ENCODE measurements at regions not wholly inside any gene's neighbourhood (a gene's known extent, or its start where the extent isn't known, plus 50 kb on each side); places are given as distances from the start of the nearest gene placed in this dataset.

DNA sequence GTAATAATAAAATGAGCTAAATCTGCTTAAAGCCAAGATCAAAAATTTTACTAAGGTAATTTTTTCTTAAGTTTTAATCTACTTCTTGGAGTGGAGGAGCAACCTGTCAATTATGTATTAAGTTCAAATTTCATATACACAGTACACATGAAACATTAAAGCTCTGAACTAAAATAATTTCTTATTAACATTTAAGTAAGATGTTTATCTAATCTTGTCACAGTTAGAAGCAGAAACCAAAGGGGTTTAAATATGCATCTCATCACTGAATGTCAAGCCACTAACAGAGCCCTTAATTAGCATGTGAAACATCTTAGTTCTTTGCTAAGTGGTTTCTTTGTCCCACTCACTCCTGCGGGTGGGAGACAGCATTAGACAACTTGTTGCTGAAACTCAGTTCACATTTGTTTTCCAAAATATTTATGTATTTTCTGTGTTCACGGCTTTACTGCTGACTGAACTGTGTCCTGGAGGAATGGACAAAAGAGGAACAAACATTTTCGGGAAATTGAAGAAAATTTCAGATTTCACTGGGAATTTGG is 130.9 kb upstream of the MBL2 start:
- H3K4me2 ChIP-seq, result no peak overlapping the region
- no peaks in the 10 kb centered on the region for H3K27me3 ChIP-seq
- H3K4me3 ChIP-seq, result no peak overlapping the region
- no peaks in the 10 kb centered on the region for H3K27me3 Mint-ChIP-seq (ENCODE audit: insufficient read depth, low read depth)
- H3K9me3 Mint-ChIP-seq, result no peaks in the 10 kb centered on the region
- no peak overlapping the region for H3K27ac ChIP-seq
- no peak overlapping the region for H3K27ac Mint-ChIP-seq
- H3K9ac ChIP-seq, result no peak overlapping the region
- H3K9me3 ChIP-seq (ENCODE audit: low read depth), result no peaks in the 10 kb centered on the region
- no peaks in the 10 kb centered on the region for H4K20me1 ChIP-seq (ENCODE audit: low read depth)
- TF ChIP-seq EZH2 (IDR thresholded peaks at IDR 0.05), result no peak
- TF ChIP-seq, protein P1, sequence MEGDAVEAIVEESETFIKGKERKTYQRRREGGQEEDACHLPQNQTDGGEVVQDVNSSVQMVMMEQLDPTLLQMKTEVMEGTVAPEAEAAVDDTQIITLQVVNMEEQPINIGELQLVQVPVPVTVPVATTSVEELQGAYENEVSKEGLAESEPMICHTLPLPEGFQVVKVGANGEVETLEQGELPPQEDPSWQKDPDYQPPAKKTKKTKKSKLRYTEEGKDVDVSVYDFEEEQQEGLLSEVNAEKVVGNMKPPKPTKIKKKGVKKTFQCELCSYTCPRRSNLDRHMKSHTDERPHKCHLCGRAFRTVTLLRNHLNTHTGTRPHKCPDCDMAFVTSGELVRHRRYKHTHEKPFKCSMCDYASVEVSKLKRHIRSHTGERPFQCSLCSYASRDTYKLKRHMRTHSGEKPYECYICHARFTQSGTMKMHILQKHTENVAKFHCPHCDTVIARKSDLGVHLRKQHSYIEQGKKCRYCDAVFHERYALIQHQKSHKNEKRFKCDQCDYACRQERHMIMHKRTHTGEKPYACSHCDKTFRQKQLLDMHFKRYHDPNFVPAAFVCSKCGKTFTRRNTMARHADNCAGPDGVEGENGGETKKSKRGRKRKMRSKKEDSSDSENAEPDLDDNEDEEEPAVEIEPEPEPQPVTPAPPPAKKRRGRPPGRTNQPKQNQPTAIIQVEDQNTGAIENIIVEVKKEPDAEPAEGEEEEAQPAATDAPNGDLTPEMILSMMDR (IDR thresholded peaks at IDR 0.05), result no peak
- no peak for TF ChIP-seq EZH2phosphoT487 (IDR thresholded peaks at IDR 0.05)
- H3K4me3 Mint-ChIP-seq, result no peak overlapping the region
- H2AFZ ChIP-seq (replicated peaks), result peak overlapping the region; percentile 58
- peak; percentile 30 for DNase-seq (ENCODE audit: low spot score)
- H3K4me1 ChIP-seq, result peaks cover 13% of the 10 kb centered on the region
- H3K36me3 ChIP-seq, result no peaks in the 10 kb centered on the region
- H3F3A ChIP-seq (ENCODE audit: low read depth), result no peaks in the 10 kb centered on the region
- H3K79me2 ChIP-seq (ENCODE audit: low read depth), result no peaks in the 10 kb centered on the region
- no peaks in the 10 kb centered on the region for H3K36me3 Mint-ChIP-seq
- H3K4me1 Mint-ChIP-seq, result peaks cover 5% of the 10 kb centered on the region

DNA sequence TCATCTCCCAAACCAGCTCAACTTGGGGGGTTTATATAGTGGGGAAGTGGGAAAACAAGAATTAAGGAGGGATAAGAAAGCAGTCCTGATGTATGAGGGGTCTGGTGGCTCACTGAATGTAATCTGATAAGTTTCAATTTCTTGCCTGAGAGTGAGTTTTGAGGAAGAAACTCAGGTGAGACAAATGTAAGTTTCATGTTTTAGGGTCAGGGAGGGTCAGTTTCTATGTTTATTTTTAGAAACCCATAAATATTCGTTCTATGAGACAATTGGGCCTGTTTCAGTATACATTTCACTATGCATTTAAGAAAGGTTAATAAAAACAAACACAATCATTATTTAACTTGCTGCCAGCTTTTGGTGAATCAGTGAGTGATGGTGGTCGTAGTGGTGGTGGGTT is 128.0 kb upstream of the MBL2 start:
- peaks cover 13% of the 10 kb centered on the region for H3K4me1 ChIP-seq
- peak overlapping the region; percentile 54 for H2AFZ ChIP-seq (replicated peaks)
- Mint-ChIP-seq H3K4me3 (no peak overlapping the region), H3K36me3 (no peaks in the 10 kb centered on the region), H3K4me1 (peaks cover 5% of the 10 kb centered on the region), H3K9me3 (no peaks in the 10 kb centered on the region), H3K27ac (no peak overlapping the region), H3K27me3 (ENCODE audit: insufficient read depth, low read depth) (peaks cover 2% of the 10 kb centered on the region)
- no peaks in the 10 kb centered on the region for H3K27me3 ChIP-seq
- no peak for DNase-seq (ENCODE audit: low spot score)
- no peak overlapping the region for H3K4me2 ChIP-seq
- no peaks in the 10 kb centered on the region for H3K79me2 ChIP-seq (ENCODE audit: low read depth)
- H3K4me3 ChIP-seq, result no peak overlapping the region
- TF ChIP-seq EZH2 (IDR thresholded peaks at IDR 0.05) (no peak), EZH2phosphoT487 (IDR thresholded peaks at IDR 0.05) (no peak)
- TF ChIP-seq, protein P1 (IDR thresholded peaks at IDR 0.05), result no peak
- no peak overlapping the region for H3K9ac ChIP-seq
- H3K9me3 ChIP-seq (ENCODE audit: low read depth), result no peaks in the 10 kb centered on the region
- H3F3A ChIP-seq (ENCODE audit: low read depth), result no peaks in the 10 kb centered on the region
- H4K20me1 ChIP-seq (ENCODE audit: low read depth), result no peaks in the 10 kb centered on the region
- no peaks in the 10 kb centered on the region for H3K36me3 ChIP-seq
- H3K27ac ChIP-seq, result no peak overlapping the region

DNA sequence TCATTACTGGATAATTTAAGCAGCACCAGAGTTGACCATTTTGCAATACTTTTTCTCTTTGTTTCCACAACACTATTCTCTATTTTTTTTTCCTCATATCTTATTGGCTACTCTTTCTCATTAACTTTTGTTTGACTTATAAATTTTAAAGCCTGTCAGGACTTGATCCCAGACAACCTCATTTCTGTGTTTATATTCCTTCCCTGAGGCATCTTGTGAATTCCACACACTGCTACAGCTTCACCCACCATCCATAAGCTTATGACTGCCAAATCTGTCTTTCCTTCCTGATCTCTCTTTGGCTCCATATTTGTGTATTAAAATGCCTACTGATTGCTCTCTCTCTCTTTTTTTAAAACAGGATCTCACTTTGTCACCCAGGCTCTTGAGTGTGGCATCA is 124.6 kb upstream of the MBL2 start:
- Histone ChIP-seq H3K4me3 (no peak overlapping the region), H3K27ac (no peak overlapping the region), H3K9me3 (ENCODE audit: low read depth) (no peaks in the 10 kb centered on the region), H3K79me2 (ENCODE audit: low read depth) (no peaks in the 10 kb centered on the region), H3F3A (ENCODE audit: low read depth) (no peaks in the 10 kb centered on the region), H3K9ac (no peak overlapping the region), H3K36me3 (no peaks in the 10 kb centered on the region), H2AFZ (replicated peaks) (no peak overlapping the region), H3K27me3 (no peaks in the 10 kb centered on the region), H3K4me1 (no peaks in the 10 kb centered on the region), H3K4me2 (no peak overlapping the region), H4K20me1 (ENCODE audit: low read depth) (no peaks in the 10 kb centered on the region)
- Mint-ChIP-seq H3K27me3 (ENCODE audit: insufficient read depth, low read depth) (peaks cover 2% of the 10 kb centered on the region), H3K9me3 (no peaks in the 10 kb centered on the region), H3K36me3 (no peaks in the 10 kb centered on the region), H3K4me1 (no peaks in the 10 kb centered on the region), H3K27ac (no peak overlapping the region), H3K4me3 (no peak overlapping the region)
- TF ChIP-seq, protein P1 (IDR thresholded peaks at IDR 0.05), result no peak
- no peak for TF ChIP-seq EZH2 (IDR thresholded peaks at IDR 0.05)
- no peak for TF ChIP-seq EZH2phosphoT487 (IDR thresholded peaks at IDR 0.05)
- DNase-seq (ENCODE audit: low spot score), result no peak
